Uterus (tissue), 3 donors: ENCODE measurements at regions not wholly inside any gene's neighbourhood (a gene's known extent, or its start where the extent isn't known, plus 50 kb on each side); places are given as distances from the start of the nearest gene placed in this dataset.

Experiments
- DNase-seq, 2 donors: peaks; one replicate each; pipeline ENCODE4 v3.0.0-alpha.2; 2019 to 2020
- H3K27ac ChIP-seq, 2 donors: fragments of 200-600 bp; sonication (generic); 1 replicate in 1 of 2; 2 replicates in 1 of 2; pipeline ENCODE4 v1.5.1; 2016 to 2018
- H3K27me3 ChIP-seq, 2 donors: fragments of 200-600 bp; sonication (generic); one replicate each; pipeline ENCODE4 v1.5.1; 2018 to 2019; ENCODE audit warnings: control low read depth in 1 of 2
- H3K36me3 ChIP-seq, 2 donors: fragments of 200-600 bp; sonication (generic); one replicate each; pipeline ENCODE4 v1.5.1; 2019; ENCODE audit warnings: control low read depth in 1 of 2
- H3K4me1 ChIP-seq, 2 donors: fragments of 200-600 bp; sonication (generic); one replicate each; pipeline ENCODE4 v1.5.1; 2018 to 2019; ENCODE audit warnings: control low read depth in 1 of 2
- H3K4me3 ChIP-seq, 2 donors: fragments of 200-600 bp; sonication (generic); 1 replicate in 1 of 2; 2 replicates in 1 of 2; pipeline ENCODE4 v1.5.1; 2018 to 2019; ENCODE audit warnings: mild to moderate bottlenecking in 1 of 2
- H3K9me3 ChIP-seq, 2 donors: fragments of 200-600 bp; sonication (generic); one replicate each; pipeline ENCODE4 v1.5.1; 2019; ENCODE audit warnings: control low read depth in 1 of 2
- POLR2A ChIP-seq, 2 donors: fragments of 450-650 bp; IDR thresholded peaks; one replicate each; pipeline ENCODE4 v1.6.1; 2016; ENCODE audit warnings: antibody characterized with exemption in 2 of 2, mild to moderate bottlenecking in 1 of 2, moderate library complexity in 1 of 2
- intact Hi-C: fragments of 100-400 bp; cut with DNase I; formaldehyde crosslinking; loops from one replicate; pipeline ENCODE4 v1.15.1; 2023; ENCODE audit warnings: low total_unique reads
- TF ChIP-seq, protein P1 (sequence below), 4 experiments: fragments of 200-600 bp in 2 of 4; fragments of 450-650 bp in 2 of 4; sonication (generic) in 2 of 4; IDR thresholded peaks; one replicate each; pipeline ENCODE4 v1.5.1; 2016 to 2019; ENCODE audit warnings: antibody characterized with exemption in 4 of 4, mild to moderate bottlenecking in 2 of 4, moderate library complexity in 1 of 4
- donor health status: DM: yes; HTN: yes; CAD: no.

DNA sequence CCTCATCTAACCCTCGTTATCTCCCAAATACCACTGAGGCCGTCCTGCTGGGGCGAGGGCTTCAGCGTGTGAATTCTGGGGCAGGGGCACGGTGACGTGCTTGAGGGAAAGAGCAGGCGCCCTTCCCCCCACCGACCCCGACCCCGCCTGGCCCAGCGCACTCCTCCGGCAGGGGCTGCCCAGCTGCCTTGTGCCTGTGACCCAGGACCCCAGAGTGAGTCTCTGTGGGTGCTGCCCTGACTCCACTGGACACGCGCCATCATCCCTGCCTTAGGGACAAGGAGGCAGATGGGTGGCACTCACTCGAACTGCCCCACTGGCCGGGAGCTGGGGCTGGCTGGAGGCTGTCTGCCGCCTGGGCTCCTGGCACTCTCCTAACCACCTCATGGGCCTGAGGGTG is 136.2 kb upstream of the LPCAT1 start:
- intact Hi-C loops = no loop called here
- Histone ChIP-seq H3K4me1 (no peaks in the 10 kb centered on the region), H3K36me3 (no peaks in the 10 kb centered on the region), H3K4me3 (no peak overlapping the region), H3K9me3 (no peaks in the 10 kb centered on the region), H3K27ac (no peak overlapping the region), H3K27me3 (no peaks in the 10 kb centered on the region)
- DNase-seq = no peak
- TF ChIP-seq POLR2A (IDR thresholded peaks at IDR 0.05) = no peak
- TF ChIP-seq, protein P1, sequence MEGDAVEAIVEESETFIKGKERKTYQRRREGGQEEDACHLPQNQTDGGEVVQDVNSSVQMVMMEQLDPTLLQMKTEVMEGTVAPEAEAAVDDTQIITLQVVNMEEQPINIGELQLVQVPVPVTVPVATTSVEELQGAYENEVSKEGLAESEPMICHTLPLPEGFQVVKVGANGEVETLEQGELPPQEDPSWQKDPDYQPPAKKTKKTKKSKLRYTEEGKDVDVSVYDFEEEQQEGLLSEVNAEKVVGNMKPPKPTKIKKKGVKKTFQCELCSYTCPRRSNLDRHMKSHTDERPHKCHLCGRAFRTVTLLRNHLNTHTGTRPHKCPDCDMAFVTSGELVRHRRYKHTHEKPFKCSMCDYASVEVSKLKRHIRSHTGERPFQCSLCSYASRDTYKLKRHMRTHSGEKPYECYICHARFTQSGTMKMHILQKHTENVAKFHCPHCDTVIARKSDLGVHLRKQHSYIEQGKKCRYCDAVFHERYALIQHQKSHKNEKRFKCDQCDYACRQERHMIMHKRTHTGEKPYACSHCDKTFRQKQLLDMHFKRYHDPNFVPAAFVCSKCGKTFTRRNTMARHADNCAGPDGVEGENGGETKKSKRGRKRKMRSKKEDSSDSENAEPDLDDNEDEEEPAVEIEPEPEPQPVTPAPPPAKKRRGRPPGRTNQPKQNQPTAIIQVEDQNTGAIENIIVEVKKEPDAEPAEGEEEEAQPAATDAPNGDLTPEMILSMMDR (IDR thresholded peaks at IDR 0.05) = no peak

DNA sequence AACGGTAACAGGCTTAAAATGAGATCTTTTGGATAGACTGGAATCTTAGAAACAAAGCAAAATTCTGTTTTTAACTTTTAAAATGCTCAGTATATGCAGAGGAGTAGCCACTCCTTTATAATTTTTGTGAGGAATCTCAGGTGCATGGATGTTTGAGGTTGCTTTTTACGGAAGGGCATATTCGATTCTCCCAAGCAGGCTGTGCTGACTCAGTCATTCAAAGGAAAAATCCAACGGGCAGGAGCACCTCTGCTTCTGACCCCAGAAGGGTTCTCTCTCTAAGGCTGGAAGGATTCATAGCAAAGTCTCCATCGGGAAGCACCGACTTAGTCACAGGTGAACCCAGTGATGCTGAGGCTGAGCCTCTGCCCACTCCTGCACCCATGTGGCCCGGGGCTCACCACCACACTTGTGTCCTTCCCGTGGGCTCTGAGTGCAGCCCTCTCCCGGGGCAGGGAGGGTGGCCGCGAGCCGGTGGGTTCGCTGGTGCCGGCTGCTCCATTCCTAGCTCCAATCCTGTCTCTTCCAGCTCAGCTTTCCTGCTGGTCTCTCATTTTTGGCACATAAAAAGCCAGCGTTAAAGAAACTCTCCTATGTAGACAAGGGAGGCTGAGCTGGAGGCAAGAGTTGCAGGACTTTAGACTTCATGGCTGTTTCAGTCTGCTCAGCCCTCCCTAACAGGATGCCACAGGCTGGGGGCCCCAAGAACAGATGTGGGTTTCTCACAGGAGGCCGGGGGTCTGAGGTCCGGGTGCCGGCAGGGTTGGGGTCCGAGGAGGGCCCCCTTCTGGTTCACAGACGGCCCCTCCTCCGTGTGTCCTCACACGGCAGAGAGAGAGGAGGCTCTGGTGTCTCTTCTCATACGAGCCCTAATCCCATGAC is 135.6 kb upstream of the LPCAT1 start:
- Histone ChIP-seq H3K4me3 (no peak overlapping the region), H3K36me3 (no peaks in the 10 kb centered on the region), H3K4me1 (no peaks in the 10 kb centered on the region), H3K27me3 (no peaks in the 10 kb centered on the region), H3K9me3 (no peaks in the 10 kb centered on the region), H3K27ac (no peak overlapping the region)
- TF ChIP-seq, protein P1 (IDR thresholded peaks at IDR 0.05) = no peak
- intact Hi-C loops = no loop called here
- no peak for DNase-seq

DNA sequence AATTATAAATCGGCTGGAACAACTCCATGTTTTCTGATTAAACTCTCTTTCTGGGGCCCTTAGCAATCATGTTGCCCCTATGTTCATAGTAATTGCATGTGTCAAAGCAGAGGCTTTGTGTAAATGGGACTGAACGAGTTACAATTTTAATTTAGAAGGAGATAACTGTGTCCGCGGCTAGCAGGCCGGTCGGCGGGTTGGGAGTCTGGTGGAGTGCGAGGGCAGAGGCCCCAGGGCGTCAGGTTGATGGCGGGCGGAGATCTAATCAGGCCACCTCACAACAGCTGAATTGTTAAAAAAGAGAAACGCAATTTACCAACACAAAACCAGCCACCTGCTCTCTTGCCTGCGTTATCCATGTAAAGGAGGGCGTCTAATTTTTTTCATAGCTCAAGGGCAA is 134.9 kb upstream of the LPCAT1 start:
- Histone ChIP-seq H3K27ac (no peak overlapping the region), H3K27me3 (no peaks in the 10 kb centered on the region)
- DNase-seq = no peak

DNA sequence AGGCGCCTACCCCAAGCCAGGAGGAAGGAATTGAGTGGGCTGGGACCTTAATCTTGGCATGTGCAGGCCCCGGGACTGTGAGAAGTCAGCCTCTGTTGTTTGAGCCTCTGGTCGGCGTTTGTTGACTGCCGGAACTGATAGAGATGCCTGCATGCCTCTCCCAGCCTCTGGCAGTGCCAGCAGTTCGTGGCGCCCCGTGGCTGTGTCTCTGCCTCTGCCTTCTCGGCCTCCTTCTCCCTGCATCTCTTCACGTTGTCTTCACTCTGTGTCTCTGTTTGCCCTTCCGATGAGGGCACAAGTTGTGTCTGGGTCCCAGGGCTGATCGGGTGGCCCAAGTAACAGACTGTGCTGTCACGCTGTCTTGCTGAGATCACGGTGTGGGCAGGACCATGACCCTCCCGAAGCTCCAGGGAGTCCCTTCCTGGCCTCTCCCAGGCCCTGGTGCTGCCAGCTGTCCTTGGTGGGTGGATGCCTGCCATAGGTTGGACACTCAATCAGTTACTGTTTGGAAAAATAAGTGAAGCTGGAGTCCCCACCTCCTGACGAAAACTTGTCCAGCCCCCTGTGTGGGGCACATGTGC is 133.5 kb upstream of the LPCAT1 start:
- no peaks in the 10 kb centered on the region for H3K9me3 ChIP-seq
- no peaks in the 10 kb centered on the region for H3K4me1 ChIP-seq
- no peaks in the 10 kb centered on the region for H3K36me3 ChIP-seq
- H3K27ac ChIP-seq = no peak overlapping the region
- TF ChIP-seq, protein P1 (IDR thresholded peaks at IDR 0.05) = no peak
- TF ChIP-seq POLR2A (IDR thresholded peaks at IDR 0.05) = no peak
- no peak overlapping the region for H3K4me3 ChIP-seq
- no peak for DNase-seq
- intact Hi-C loops = no loop called here
- peaks cover 0 to 10% of the 10 kb centered on the region in 2 donors for H3K27me3 ChIP-seq

More for the DNA sequence above, 134.9 kb upstream of the LPCAT1 start:
- Histone ChIP-seq H3K4me1 (no peaks in the 10 kb centered on the region), H3K36me3 (no peaks in the 10 kb centered on the region), H3K4me3 (no peak overlapping the region), H3K9me3 (no peaks in the 10 kb centered on the region)
- intact Hi-C loops = no loop called here
- TF ChIP-seq, protein P1 (IDR thresholded peaks at IDR 0.05) = no peak
- TF ChIP-seq POLR2A (IDR thresholded peaks at IDR 0.05) = no peak

DNA sequence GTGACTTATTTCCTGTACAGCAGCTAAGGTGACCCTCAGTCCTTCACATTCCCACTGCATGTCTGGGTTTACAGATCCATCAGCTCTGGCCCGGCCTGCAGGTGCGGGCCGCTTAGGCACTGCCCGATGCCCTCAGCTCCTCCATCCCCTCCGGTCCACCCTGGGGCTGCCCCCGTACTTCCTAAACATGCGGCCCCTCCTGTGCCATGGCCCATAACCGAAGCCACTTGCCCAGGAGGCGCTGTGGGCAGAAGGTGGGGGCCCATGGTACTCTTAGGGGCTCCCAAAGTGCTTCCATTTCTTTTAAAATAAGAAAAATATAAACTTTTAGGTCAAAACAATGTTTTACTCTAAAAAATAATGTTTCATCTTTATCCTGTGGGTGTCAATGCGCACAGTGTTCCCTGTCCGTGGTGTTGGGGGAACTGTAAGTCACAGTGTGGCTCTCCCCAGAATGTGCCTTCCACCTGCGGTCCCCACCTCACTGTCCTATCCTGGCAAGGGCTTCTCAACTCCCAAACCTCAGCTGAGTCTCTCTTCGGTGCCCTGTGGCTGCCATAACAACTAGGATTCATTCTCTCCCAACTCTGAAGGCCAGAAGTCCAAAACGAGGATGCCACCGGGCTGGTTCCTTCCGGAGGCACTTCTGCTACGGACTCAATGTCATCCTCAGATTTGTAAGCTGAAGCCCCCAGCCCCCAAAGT is 132.7 kb upstream of the LPCAT1 start:
- H3K4me3 ChIP-seq = no peak overlapping the region
- H3K9me3 ChIP-seq = no peaks in the 10 kb centered on the region
- H3K27ac ChIP-seq = no peak overlapping the region
- H3K36me3 ChIP-seq = no peaks in the 10 kb centered on the region
- peaks cover 0 to 15% of the 10 kb centered on the region in 2 donors for H3K27me3 ChIP-seq
- no peaks in the 10 kb centered on the region for H3K4me1 ChIP-seq
- intact Hi-C loops = no loop called here
- DNase-seq = no peak
- no peak for TF ChIP-seq POLR2A (IDR thresholded peaks at IDR 0.05)
- TF ChIP-seq, protein P1 (IDR thresholded peaks at IDR 0.05) = no peak
